ENCODE measurements at regions not wholly inside any gene's neighbourhood (a gene's known extent, or its start where the extent isn't known, plus 50 kb on each side); places are given as distances from the start of the nearest gene placed in this dataset.

DNA sequence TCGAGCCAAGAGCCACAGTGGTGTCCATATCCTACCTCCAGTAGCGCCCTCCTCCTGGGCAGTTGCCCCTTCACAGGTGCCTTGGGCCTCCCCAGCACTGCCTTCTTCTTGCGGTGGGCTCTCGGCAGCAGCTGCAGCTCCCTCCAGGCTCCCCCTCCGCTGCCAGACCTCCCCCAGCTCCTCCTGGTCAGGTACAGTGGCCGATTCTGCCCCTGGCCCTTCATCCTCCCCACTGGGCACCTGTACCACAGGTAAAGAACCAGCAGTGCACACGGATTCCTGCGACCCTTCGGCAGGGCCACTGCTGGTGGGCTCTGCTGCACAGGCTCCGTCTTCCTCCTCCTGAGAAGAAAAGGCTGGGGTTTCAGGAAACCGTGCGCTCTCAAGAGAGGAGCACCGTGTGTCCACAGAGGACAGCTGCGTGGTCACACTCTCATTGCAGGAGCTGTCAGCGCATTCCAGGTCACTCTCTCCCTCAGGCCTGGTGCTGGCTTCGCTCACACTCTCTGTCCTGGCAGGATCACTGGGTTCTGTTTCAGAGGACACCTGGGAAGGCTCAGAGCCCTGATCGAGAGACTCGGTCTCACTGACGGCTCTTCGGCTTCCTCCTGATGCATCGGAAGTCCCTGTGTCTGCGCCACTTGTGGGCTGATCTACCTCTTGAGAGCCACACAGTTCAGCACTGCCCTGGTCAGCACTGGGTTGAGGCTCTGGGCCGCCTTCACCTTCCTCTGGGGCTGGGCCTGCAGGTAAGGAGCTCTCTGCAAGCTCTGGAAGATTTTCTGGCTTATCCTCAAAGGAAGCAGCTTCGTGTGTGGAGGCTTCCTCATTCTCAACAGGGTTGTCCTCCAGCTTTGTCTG is 147.4 kb upstream of the STK17B start:
- DNase-seq = no peak

DNA sequence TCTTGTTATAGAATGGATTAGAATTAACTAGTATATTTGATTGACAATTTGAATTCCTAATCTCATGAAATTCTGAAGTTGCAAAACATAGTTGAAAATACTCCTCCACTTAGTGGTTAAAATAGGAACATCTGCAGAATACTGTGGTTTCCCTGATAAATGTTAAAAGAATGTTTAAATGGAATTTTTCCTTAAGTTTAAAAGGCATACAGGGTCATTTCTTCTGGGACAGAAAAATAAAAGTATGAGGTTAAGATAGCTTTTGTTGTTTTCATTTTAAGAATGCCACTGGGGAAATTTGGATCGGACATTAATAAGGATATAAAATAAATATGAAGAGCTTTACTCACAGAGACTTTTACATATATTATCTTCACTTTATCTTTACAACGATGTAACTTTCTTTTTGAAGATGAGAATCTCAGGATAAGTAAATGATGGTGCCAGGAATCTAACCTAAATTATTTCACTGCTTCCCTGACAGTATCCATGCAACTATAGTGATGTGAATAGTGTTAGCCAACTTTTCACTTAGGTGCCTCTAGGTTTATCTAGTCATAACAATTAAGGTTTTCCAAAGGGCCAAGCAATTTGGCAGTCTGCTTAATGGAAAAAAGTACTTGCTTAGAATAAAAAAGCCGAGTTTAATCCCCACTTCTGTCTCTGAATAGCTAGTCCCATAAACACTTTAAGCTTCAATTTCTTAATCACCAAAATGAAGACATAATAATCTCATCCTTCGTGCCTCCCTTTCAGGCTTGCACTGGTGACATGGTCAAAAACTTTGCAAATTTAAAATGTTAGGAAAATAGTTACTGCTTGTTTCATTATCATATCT is 151.8 kb upstream of the STK17B start:
- DNase-seq = no peak

DNA sequence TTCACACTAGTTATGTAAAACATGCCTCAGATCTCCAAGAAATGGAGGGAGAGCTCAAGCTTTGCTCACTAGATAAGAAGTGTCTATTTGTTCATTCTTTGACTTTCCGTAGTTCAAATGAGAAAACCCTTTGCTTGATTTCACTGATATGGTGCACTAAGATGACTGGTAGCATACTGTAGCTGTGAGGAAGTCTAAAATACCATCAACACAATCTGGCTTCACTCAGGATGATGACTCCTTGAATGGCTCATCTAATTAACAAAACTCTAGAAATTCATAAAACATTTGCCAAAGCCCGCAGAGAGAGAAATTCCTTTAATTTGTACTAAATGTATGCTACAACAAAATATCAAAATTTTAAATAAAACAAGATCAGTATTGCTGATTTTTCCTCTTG is 152.8 kb upstream of the STK17B start:
- no peak for DNase-seq

DNA sequence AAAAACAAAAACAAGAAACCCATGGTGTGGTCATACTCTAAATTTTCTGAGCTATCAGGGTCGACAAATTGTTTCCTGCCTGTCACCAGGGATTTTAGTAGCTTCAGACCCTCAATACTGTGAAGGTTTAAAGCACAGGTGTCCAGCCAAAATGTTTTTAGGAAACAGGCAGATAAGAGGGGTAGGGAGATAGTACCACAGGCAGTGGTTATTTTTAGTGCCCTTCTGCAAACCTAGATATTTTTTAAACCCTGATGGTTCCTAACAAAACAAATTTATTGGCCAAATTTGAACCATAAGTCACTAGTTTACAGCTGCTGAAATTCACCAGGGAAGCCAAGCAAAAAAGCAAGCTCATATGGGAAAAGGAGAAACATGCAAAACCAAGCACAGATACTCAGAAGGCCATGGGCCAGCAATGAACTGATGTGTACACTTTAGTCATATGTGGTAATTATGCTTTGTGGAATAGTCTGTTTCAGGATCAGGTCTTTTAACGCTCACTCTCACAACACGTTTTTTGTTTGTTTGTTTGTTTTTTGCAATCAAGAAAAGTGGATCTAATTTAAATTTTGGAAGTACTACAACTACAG is 156.8 kb upstream of the STK17B start:
- no peak for DNase-seq

DNA sequence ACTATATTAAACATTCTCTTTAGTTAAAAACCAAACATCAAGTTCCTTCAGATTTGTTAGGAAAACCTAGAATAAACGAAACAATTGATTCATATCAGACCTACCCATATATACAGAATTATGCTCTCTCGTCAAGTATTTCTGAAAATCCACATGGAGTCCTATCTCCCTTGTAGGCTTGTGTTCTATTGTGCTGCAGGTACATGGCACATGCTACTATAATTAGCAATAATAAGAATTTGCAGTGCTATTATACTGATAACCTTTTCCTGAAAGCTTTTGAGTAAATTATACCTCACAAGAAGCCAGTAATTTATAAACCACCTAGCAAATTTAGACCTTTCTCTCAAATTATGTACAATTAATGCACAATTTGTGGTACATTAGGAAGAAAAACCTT is 158.6 kb upstream of the STK17B start:
- no peak for DNase-seq

DNA sequence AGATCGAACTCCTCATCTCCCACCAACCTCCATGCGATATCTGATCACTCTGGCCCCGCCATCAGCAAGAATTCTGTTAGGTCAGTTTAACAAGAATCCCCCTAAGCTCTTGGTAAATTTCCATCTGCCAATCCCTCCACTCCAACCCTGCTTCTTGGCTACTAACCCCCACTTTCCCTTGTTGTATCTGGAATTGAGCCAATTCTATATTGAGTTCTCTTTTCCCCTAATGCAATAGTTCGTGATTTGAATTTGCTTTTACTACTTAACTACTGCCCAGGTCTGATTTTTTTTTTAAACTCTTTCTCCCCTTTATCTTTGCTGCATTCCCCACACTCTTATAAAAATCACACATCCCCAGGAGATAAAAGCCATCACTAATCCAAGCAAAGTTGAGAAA is 159.3 kb upstream of the STK17B start:
- no peak for DNase-seq

DNA sequence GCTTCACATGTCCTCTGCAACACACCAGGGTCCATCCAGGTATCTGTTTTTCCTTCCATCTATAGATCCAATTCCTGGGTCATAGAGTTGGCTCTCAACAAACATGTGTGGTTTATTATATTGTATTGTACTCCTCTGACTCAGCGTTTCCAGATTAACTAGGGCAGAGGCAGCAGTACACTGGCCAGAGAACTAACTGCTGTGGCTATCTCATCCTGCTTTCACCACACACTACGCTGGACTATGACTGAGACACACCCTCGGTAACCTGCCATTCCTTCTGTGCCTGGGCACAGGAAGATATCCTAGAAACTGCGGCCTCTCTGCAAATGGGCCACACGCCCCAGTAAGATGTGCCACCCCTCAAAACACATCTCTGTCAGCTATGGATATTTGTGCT is 159.8 kb upstream of the STK17B start:
- DNase-seq = no peak

DNA sequence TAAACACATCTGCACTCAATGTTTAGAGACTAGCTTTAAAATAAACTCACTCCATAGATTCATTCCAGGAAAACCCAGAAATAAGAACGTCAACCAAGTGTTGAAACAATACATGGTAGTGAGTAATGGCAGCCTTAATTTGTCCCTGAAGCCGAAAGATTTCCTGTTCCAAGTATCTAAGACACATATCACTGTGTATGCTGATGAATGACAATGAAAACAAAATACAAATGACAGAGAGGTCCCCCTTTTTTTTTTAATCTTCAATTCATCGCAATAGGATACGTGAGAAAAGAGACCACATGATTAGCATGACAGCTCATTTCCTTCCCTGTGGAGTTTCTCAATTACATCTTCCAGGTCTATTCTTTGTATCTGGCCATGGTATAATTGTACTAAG is 160.5 kb upstream of the STK17B start:
- DNase-seq = no peak

DNA sequence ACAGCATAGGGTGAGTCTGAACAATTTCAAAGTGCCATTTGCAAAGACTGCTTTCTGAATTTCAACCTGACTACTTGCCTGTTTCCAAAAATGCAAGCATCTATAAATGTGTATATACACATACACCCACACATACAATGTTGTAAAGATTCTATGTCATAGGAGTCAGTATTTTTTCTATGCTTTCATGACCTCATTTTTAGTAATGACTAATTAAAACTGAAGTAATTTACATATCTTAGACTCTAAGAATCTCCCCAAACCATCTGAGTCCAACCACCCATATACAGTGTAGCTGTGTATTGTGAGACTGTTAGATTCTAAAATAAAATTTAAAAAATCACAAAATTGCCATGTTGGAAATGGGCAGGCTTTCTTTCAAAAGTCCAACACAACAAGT is 162.0 kb upstream of the STK17B start:
- no peak for DNase-seq

DNA sequence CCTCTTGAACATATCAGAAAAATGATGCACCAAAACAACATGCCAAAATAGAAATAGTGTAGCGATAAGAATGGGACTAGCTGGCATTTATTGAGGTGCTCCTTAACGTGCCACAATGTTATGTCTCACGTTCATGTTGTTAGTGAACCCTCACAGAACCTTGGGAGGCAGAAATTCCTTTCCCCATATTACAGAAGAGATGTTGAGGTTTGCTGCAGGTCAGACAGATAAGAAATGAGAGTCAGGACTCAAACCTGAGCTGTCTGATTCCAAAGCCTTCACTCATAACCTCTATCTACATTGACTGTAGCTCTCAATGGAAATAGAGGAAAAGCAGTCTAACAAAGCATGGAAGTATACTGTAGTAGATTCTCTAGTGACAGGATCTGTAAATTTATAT is 163.3 kb upstream of the STK17B start:
- DNase-seq = no peak

DNA sequence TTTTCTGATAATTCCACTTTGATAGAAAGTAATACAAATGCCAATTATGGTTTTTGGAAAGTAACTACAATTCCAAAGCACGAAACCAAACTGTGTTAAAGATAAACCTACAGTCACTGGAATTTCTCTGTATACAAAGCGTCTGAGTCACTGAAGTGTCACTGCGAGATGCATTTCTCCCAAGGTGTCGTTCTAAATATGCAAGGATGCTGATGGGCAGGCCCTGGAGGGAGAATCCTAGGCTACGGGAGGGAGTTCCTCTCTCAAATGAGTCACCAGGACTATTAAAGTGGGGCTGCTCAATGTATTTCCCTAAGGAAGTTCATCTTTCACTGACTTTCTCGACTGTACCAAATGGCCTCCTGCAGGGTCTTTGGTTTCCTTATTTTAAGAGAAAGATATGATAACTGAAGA is 163.8 kb upstream of the STK17B start:
- no peak for DNase-seq

DNA sequence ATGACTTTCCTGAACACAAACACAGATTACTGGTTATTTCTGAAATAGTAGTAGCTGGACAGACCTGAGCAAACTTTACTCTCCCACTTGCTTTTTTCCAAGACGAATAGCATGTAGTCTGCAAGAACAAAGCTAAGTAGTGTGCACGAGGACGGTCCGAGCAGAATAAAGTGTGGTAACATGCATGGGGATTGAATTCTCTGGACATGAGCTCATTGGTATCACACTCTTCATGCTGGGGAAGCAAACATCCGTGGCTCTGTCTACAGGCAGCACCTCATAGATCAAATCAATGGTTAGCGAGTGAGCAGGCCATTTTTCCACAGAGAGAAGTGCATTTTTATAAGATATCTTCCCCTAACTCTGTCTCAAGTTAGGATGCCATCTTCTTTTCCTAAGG is 164.8 kb upstream of the STK17B start:
- no peak for DNase-seq

DNA sequence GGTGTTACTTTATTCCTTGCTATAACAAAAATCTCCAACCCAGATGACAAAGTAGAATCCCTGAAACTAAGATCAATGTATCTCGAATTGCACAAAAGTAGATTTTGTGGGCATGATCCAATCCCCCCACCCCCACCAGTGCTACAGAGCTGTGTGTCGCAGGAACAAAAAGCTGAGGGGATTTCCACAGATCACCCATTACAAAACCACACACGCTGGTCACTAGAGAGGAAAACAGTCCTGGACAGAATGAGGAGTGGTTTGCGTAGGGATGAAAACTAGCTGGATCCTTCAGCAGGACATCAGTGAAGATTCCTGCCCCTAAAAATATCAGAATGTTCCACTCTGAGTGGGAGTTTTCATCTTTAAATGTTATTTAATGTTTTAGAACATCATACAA is 165.3 kb upstream of the STK17B start:
- no peak for DNase-seq

DNA sequence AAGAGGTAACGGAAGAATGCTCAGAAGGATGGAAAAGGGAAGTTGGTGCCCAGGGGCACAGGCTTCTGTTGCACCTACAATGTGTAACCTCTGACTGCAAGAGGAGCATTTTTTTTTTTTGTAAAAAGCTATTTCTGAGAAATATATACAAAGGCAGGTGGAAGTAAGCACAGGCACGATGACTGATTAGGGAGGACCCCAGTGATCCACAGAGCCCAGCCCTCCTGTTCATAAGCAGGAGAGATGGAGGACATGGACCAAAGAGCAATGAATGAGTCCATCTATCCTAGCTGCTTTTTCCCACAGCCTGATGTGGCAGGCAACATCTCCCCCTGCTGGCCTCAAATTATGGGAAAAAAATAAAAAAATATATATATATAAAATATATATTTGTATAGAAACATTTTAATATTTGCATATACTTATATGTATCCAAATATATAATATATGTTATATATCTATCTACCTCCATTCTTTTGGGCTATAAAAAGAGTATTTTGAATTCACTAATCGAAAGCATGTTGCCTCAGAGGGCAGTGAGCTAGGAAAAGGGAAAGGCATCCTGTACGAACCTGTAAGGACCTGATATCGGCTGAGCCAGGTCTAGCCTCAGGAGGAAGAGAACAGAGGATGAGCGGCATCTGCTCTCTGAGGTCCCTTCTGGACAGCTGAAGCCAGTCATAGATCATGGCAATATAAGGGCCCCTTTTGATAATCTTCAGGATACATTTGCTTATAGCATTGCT is 166.0 kb upstream of the STK17B start:
- DNase-seq = peak; percentile 39

DNA sequence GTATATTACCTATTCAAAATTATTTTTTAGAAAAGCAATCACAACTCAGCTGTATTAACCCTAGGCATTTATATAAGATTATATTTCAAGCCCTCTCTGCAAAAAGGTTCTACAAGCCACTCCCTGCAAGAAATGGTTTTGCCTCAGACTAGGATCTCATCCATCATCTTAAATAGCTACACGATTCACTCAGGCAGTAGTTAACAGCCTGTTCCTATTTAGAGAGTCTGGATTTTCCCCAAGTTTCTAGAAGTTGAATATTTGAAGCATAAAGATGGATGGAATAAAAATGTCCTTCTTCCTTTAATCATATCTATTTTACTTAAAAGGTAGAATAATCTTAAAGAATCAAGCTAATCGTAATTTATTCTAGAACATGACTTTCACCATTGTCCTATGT is 167.1 kb upstream of the STK17B start:
- DNase-seq = no peak

DNA sequence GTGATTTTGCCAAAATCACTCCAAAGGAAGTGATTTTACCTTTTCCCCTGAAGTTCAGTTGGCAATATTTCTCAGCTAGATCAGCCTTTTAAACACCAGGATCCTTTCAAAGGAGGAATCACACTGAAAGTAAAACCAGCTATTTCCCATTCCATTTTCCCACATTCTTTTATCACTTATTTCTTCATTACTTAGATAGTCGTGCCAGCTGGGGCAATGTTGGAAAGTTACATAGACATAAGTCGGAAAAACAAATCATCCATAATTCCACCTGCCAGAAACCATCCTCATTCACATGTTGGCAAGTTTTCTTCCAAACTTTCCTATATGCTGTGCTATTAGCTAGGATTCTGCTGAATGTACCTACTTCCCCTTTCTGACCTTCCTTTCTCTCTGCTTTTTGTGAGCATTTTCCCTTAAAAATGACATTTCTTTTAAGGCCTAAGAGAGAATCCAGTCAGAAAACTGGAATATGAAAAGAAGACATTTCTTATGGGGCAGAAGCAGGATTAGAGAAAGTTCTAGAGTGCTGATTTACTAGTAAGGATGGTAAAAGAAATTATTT is 170.0 kb upstream of the STK17B start:
- no peak for DNase-seq

DNA sequence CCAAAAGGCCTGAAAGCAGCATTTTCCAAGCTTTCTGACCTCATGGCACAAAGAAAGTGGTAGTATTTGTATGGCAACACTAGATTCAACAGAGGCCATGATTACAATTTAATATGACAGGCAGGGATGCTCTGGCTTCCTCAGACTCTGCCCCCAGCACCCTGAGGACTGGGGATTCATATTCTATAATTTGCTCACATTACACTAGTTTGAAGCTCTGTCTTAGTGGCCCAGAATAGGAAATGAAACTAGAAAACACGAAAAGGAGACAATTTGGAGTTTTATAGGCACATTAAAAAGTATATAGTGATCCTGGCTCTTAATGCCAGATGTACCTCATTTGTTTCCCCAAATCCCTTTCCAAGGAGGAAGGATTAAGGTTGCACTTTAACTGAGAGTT is 173.0 kb upstream of the STK17B start:
- DNase-seq = no peak

DNA sequence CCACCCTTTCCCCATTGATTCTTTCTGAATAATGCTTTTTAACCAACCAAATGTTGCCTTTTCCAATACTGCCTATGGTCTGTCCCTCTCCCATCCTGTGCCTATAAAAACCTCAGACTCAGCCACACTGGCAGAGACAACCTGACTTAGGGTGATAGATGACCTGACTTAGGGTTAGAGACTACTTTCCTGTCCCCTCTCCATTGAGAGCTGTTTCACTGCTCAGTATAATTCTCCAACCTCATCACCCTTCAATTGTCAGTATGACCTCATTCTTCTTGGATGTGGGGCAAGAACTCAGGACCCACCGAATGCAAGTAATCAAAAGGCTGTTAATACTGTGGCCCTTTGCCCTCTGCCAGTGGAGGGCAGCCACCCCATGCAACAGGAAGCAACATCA is 182.3 kb upstream of the STK17B start:
- DNase-seq = no peak

DNA sequence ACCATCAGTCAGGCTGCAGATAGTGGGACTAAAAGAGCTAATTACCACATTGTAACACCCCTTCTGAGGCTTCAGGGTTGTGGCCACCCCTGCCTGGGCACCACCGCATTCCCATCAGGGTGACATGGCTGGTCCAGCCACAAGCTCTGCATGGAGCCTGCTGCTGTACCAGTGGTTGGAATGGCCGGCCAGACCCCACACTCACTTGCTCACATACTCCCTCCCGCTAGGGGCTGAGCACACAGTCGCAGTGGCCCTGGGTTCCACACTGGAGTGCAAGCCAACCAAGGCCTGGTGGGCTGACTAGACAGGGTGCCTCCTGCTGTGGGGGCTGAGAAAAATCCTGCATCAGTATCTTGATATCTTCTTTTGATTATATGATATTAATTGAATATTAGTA is 182.8 kb upstream of the STK17B start:
- DNase-seq = no peak

DNA sequence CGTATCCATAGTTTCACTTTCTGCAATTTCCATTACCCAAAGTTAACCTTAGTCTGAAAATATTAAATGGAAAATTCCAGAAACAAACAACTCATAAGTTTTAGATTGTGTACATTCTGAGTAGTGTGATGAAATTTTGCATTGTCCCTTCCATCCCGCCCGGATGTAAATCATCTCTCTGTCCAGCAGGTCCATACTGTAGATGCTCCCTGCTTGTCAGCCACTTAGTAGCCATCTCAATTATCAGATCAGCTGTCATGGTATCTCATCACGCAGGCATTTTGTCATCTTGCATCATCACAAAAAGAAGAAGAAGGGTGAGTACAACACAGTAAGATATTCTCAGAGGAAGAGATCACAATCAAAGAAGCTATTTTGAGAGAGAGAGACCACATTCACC is 185.0 kb upstream of the STK17B start:
- DNase-seq = no peak

DNA sequence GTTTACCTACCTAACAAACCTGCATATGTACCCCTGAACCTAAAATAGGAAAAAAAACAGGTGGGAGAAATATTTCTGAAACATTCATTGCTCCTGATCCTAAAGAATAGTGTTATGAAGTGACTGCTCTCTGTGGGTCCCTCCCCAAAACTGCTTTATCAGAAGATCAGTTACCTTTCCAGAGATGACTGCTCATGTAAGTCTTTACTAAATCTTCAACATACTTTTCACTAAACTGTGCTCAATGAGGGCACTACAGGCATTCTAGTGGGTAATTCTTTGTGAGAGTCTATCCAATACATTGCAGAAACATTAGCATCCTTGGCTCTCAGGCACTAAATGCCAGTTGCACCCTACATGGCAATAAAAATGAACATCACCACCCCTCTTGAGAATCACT is 189.3 kb upstream of the STK17B start:
- DNase-seq = no peak

DNA sequence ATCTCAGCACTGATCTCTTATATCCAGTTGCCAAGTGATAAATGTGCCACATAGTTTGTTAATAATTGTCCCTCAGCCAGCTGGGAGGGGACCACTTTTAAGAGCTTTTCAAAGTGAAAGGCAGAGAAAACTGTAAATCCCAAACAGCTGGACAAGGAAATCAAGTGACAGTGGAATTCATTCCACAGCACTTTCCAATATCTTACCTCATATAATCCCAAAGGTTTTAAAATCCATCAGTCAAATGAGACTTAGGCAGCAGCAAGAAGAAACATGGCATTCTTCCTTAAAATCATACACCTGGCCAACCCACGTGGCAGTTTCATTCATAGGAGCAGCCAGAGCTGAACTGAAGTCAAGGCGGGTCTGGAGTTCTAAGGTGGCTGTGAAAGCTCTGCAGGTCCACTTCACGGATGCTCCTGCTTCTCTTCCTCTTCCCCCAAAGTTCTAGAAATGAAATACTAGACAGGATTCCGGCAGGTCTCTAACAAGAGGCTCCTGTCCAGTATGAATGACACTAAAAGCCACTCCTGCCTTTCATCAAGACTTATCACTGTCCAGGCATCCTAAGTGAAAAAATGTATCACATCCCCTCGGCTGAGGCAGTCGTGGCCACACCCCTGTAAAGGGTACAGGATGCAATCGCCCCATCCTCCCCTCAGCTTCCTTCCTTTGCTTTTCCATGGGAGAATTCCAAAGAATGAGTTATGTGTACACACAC is 190.4 kb upstream of the STK17B start:
- DNase-seq = no peak
